DMS153 treated with DMSO at 0.1 percent for 48 hours (cell line): ENCODE measurements at regions not wholly inside any gene's neighbourhood (a gene's known extent, or its start where the extent isn't known, plus 50 kb on each side); places are given as distances from the start of the nearest gene placed in this dataset.

Experiments used
- DNase-seq: peaks from one replicate; lab custom pipeline; 2025; ENCODE audit not compliant: unreplicated experiment; lab: John Stamatoyannopoulos, UW

GRCh38 chr7:31175672-31176071 is 123.6 kb downstream of the ADCYAP1R1 start:
- no peak for DNase-seq

GRCh38 chr7:31171984-31172383 is 119.9 kb downstream of the ADCYAP1R1 start:
- no peak for DNase-seq

GRCh38 chr7:31171216-31171785 is 119.2 kb downstream of the ADCYAP1R1 start:
- DNase-seq: no peak
